ENCODE measurements at regions not wholly inside any gene's neighbourhood (a gene's known extent, or its start where the extent isn't known, plus 50 kb on each side); places are given as distances from the start of the nearest gene placed in this dataset.

- intact Hi-C loops (cut with micrococcal nuclease), result loop anchor here (1.0 to 10.0 kb wide), 4 partner anchors 633 to 1351 kb away; no protein-coding TSS in a partner anchor
- CTCF ChIA-PET, result interaction anchor here (0.5 to 4.7 kb wide), 7 partner anchors 470 to 743 kb away, joined by 3 to 51 read pairs (median 7); no protein-coding TSS in a partner anchor
- Histone ChIP-seq H4K20me1 (ENCODE audit: insufficient read depth) (no peaks in the 10 kb centered on the region), H3K36me3 (ENCODE audit: control insufficient read depth in 1 of 2, insufficient read depth in 2 of 2, low read length in 2 of 2) (no peaks in the 10 kb centered on the region), H3K4me2 (ENCODE audit: low read length) (no peak overlapping the region; the same call in 1 of the 2 replicates), H3K4me1 (ENCODE audit: control insufficient read depth in 1 of 2, insufficient read depth in 2 of 2, low read length in 2 of 2) (peaks cover 0 to 4% of the 10 kb centered on the region in 2 experiments; a peak in 1 of 4 replicates), H3K27ac (ENCODE audit: low read depth, low read length) (no peak overlapping the region), H3K9me2 (ENCODE audit: insufficient read depth) (no peaks in the 10 kb centered on the region), H3K4me3 (replicated peaks in 1 of 2; ENCODE audit: low read depth in 1 of 2, low read length in 2 of 2) (no peak overlapping the region), H3K9ac (ENCODE audit: low read length) (no peak overlapping the region), H3K79me2 (ENCODE audit: insufficient read depth, low read length) (no peaks in the 10 kb centered on the region), H3K27me3 (ENCODE audit: insufficient read depth, low read length) (no peaks in the 10 kb centered on the region), H2AFZ (ENCODE audit: low read depth, low read length, poor library complexity, severe bottlenecking) (no peak overlapping the region), H3K9me3 (ENCODE audit: control insufficient read depth in 1 of 2, insufficient read depth in 1 of 2, low read depth in 1 of 2, low read length in 2 of 2) (no peaks in the 10 kb centered on the region)
- RAD21 ChIA-PET (ENCODE audit: low non-redundant PET in 1 of 2, low total read pairs in 2 of 2, uncharacterized antibody in 2 of 2, unreplicated experiment in 2 of 2), result interaction anchor here (1.2 to 1.6 kb wide), 3 partner anchors 540 to 633 kb away, joined by 3 to 8 read pairs (median 4); no protein-coding TSS in a partner anchor
- peak; percentile 81 for ATAC-seq
- POLR2A ChIA-PET, result no interaction called here
- no TSS peak for BruUV-seq (replicated peaks)
- TF ChIP-seq RAD21 (IDR thresholded peaks at IDR 0.05; ENCODE audit: low read depth) (peak; percentile 92), EGR1 (IDR thresholded peaks at IDR 0.05; ENCODE audit: low read depth) (no peak), CTCF (IDR thresholded peaks at IDR 0.05 in 2 of 3, conservative IDR thresholded peaks at IDR 0.05 in 1 of 3; ENCODE audit: borderline replicate concordance in 1 of 3, insufficient read depth in 1 of 3, low read depth in 2 of 3, low read length in 2 of 3) (peak; percentile 88 to 98 (median 94))
- DNase-seq (ENCODE audit: low read depth, low spot score), result peak; percentile 38
Measured at GRCh38 chr22:44625981-44626687, 75.9 kb upstream of the PRR5 start.

- Histone ChIP-seq H3K4me3 (replicated peaks in 1 of 2; ENCODE audit: low read depth in 1 of 2, low read length in 2 of 2) (no peak overlapping the region), H3K9me3 (ENCODE audit: control insufficient read depth in 1 of 2, insufficient read depth in 1 of 2, low read depth in 1 of 2, low read length in 2 of 2) (no peaks in the 10 kb centered on the region), H2AFZ (ENCODE audit: low read depth, low read length, poor library complexity, severe bottlenecking) (no peak overlapping the region), H3K4me2 (ENCODE audit: low read length) (no peak overlapping the region), H3K4me1 (ENCODE audit: control insufficient read depth in 1 of 2, insufficient read depth in 2 of 2, low read length in 2 of 2) (peaks cover 0 to 4% of the 10 kb centered on the region in 2 experiments; a peak in 1 of 4 replicates), H3K9ac (ENCODE audit: low read length) (no peak overlapping the region), H4K20me1 (ENCODE audit: insufficient read depth) (no peaks in the 10 kb centered on the region), H3K9me2 (ENCODE audit: insufficient read depth) (no peaks in the 10 kb centered on the region), H3K79me2 (ENCODE audit: insufficient read depth, low read length) (no peaks in the 10 kb centered on the region), H3K27ac (ENCODE audit: low read depth, low read length) (no peak overlapping the region), H3K36me3 (ENCODE audit: control insufficient read depth in 1 of 2, insufficient read depth in 2 of 2, low read length in 2 of 2) (no peaks in the 10 kb centered on the region), H3K27me3 (ENCODE audit: insufficient read depth, low read length) (no peaks in the 10 kb centered on the region)
- ChIA-PET CTCF (interaction anchor here (0.9 to 4.7 kb wide), 7 partner anchors 540 to 743 kb away, joined by 3 to 51 read pairs (median 7); no protein-coding TSS in a partner anchor), RAD21 (ENCODE audit: low non-redundant PET in 1 of 2, low total read pairs in 2 of 2, uncharacterized antibody in 2 of 2, unreplicated experiment in 2 of 2) (interaction anchor here (1.2 to 1.6 kb wide), 3 partner anchors 540 to 632 kb away, joined by 3 to 8 read pairs (median 4); no protein-coding TSS in a partner anchor), POLR2A (no interaction called here)
- no TSS peak for BruUV-seq (replicated peaks)
- TF ChIP-seq SIN3A (IDR thresholded peaks at IDR 0.05; ENCODE audit: low read depth) (no peak), ZNF274 (IDR thresholded peaks at IDR 0.05; ENCODE audit: low read depth, low read length) (no peak), REST (IDR thresholded peaks at IDR 0.05; ENCODE audit: low read depth) (no peak), POLR2A (IDR thresholded peaks at IDR 0.05; ENCODE audit: borderline replicate concordance, extremely low read depth, insufficient read depth, insufficient read length) (no peak), ZFX (IDR thresholded peaks at IDR 0.05) (no peak), ATF3 (IDR thresholded peaks at IDR 0.05) (no peak), TCF7L2 (IDR thresholded peaks at IDR 0.05; ENCODE audit: borderline replicate concordance, extremely low read depth, insufficient read depth, insufficient read length) (no peak)
- ATAC-seq (no peak), DNase-seq (ENCODE audit: low read depth, low spot score) (no peak)
- intact Hi-C loops (cut with micrococcal nuclease), result loop anchor here (10.0 kb wide), 2 partner anchors 741 to 1351 kb away; no protein-coding TSS in a partner anchor
Measured at GRCh38 chr22:44625421-44625760, 76.6 kb upstream of the PRR5 start.
